ENCODE measurements at regions not wholly inside any gene's neighbourhood (a gene's known extent, or its start where the extent isn't known, plus 50 kb on each side); places are given as distances from the start of the nearest gene placed in this dataset.
"Not testable (repeated sequence)": the region's sequence is repeated elsewhere in the genome, so short reads cannot be mapped to it uniquely, and the experiment has no call there.

- no peak for DNase-seq
These were observed 82.2 kb upstream of the RNU2-1 start for GRCh38 chr17:43315858-43316521.

DNA sequence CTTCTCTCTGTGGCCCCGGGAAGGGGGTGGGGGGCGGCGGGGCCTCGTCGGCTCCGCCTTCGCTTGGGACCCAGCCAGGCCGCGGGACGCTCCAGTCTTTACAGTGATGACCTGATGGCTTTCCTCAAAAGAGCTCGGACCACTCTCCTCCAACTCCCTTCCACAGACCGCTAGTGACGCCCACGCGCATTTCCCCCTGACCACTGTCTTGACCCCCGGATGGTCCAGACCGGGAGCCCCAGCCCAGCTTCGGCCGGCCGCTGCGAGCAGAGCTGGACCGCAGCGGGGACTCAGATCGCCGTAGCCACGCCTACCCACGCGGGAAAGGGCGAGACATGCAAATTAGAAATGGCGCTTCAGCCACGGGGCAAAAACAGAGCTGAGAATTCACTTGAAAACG is 81.6 kb upstream of the RNU2-1 start:
- no peak for DNase-seq

DNA sequence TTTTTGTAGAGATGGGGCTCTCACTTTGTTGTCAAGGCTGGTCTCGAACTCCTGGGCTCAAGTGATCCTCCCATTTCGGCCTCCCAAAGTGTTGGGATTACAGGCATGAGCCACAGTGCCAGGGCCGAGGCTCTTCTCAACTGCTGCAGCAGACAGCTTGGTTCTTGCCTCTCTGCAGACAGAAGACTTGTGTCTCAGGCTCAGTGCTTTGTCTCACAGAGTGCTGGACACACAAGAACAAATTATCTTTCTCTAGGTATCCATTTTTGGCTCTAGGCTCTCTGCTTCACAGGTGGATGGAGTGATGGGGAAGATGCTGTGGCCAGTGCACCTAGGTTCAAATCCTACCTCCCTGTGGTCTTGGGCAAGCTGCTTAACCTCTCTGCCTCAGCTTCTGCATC is 80.8 kb upstream of the RNU2-1 start:
- DNase-seq, result no peak

DNA sequence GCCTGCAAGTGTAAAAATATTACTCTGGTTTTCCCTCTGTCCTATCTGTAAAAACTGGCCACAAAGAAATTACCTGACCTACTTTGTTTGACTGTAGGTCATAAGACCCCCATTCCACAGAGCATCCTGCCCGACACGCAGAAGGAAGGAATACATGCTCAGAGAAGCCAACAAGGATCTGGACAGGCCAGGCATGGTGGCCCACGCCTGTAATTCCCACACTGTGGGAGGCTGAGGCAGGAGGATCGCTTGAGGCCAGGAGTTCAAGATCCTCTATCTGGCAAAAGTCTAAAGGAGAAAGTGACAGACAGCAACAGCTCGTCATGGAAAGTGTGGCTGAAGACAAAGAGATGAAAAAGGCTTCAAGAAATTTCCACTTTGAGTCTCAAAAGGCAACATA is 78.2 kb upstream of the RNU2-1 start:
- no peak for DNase-seq

DNA sequence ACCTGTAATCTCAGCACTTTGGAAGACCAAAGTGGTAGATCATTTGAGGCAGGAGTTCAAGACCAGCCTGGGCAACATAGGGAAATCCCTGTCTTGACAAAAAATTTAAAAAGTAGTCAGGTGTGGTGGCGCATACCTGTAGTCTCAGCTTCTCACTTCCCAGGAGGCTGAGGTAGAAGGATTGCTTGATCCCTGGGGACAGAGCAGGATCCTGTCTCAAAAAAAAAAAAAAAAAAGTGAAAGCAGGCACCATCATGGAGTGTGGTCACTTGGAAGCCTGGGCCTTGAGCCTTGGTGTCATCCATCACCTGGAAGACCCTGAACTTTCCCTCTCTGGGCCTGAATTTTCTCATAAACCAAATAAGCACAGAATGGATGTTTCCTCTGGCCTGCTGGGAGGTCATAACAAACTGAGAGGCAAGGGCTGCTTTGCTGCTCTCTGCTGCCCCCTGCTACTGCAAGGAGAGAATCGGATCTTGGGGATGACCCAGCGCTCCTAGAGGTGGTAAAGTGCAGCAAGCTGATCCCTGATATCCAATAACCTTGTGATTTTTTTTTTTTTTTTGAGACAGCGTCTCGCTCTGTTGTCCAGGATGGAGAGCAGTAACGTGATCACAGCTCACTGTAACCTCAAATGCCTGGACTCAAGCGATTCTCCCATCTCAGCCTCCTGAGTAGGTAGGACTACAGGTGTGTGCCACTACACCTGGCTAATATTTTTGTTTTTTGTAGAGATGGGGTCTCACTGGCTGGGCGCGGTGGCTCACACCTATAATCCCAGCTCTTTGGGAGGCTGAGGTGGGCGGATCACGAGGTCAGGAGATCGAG is 75.9 kb upstream of the RNU2-1 start:
- DNase-seq, result no peak

DNA sequence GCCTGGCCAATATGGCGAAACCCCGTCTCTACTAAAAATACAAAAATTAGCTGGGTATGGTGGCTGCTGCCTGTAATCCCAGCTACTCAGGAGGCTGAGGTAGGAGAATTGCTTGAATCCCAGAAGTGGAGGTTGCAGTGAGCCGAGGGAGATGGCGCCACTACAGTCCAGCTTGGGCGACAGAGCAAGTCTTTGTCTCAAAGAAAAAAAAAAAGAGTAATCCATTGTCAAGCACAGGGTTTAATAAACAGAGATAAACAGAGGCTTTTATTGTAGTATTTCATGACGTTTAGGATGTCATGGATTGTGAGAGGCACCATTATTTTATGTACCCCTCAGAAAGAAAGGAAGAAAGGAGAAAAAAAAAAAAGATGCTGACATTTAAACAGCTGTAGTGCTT is 75.2 kb upstream of the RNU2-1 start:
- no peak for DNase-seq

DNA sequence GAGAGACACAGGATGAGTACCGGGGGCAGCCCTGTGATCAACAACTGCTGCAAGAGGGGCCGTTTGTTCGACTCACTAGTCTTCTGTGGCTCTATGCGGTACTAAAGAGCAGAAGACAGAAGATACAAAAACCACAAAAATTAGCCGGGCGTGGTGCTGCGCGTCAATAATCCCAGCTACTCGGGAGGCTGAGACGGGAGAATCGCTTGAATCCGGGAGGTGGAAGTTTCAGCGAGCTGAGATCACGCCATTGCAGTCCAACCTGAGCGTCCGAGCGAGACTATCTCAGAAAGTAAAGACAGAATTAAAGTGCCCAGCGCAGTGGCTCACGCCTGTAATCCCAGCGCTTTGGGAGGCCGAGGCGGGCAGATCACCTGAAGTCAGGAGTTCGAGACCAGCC is 71.0 kb upstream of the RNU2-1 start:
- DNase-seq, result not testable (repeated sequence)

DNA sequence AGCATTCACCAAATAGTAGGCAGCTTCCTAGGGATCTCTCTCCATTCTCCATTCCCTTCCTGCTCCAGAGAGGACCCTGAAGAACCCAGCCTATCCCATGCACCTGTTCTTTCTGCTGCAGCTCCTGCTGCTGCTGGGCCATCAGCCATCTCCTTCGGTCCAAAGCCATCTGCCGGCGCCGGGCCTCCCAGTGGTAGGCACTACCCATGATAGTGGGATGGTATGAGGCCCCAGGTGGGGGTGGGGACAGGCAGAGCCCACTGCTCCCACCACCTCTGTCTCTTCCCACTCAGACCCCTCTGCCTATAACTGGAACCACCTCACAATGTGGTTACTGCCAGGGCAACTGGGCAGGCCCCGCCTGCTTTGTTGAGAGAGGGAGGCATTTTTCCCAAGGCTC is 69.3 kb upstream of the RNU2-1 start:
- DNase-seq, result not testable (repeated sequence)

DNA sequence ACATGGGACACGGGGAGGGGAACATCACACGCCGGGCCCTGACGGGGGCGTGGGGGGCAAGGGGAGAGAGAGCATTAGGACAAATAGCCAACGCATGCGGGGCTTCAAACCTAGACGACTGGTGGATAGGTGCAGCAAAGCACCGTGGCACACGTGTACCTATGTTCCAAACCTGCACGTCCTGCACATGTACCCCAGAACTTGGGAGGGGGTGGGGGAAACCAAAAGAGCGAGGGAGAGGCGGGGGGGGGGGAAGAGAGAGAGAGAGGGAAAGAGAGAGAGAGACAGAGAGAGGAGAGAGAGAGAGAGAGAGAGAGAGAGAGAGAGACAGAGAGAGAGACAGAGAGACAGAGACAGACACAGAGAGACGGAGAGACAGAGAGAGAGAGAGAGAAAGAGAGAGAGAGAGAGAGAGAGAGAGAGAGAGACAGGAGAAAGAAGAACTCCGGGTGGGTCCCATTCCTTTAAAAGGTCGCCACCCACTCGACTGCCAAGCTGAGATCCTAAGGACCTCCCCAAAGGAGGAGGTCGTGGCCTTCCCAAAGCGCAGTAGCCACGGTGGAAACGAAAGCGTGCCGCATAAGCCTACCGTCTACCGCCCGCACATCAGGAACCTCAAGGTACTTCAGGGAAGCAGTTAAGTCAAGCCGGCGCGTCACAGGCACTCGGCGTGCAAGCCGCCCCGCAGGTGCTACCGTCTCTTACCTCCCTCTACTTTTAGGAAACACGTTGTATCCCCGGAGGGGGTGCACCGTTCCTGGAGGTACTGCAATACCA is 65.7 kb upstream of the RNU2-1 start:
- DNase-seq, result not testable (repeated sequence)

GRCh38 chr17:43289670-43290069 is 55.9 kb upstream of the RNU2-1 start:
- not testable (repeated sequence) for DNase-seq

DNA sequence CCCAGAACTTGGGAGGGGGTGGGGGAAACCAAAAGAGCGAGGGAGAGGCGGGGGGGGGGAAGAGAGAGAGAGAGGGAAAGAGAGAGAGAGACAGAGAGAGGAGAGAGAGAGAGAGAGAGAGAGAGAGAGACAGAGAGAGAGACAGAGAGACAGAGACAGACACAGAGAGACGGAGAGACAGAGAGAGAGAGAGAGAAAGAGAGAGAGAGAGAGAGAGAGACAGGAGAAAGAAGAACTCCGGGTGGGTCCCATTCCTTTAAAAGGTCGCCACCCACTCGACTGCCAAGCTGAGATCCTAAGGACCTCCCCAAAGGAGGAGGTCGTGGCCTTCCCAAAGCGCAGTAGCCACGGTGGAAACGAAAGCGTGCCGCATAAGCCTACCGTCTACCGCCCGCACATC is 49.8 kb upstream of the RNU2-1 start:
- not testable (repeated sequence) for DNase-seq
